A673 (cell line): ENCODE measurements at regions not wholly inside any gene's neighbourhood (a gene's known extent, or its start where the extent isn't known, plus 50 kb on each side); places are given as distances from the start of the nearest gene placed in this dataset.

Source experiments
- EZH2 ChIP-seq: fragments of 200-600 bp; sonication (generic); IDR thresholded peaks from 2 replicates; pipeline ENCODE4 v1.6.1; 2017; ENCODE audit warnings: borderline replicate concordance, low read depth, mild to moderate bottlenecking, mixed read lengths, antibody characterized with exemption, low read length; ENCODE audit not compliant: poor library complexity, severe bottlenecking
- TF ChIP-seq, protein P1 (sequence below): fragments of 300-800, 200-600 bp; sonication (generic); conservative IDR thresholded peaks from 2 replicates; pipeline ENCODE4 v1.5.1; 2017; ENCODE audit warnings: low read depth, mild to moderate bottlenecking, antibody characterized with exemption, low read length, moderate library complexity, mixed read lengths

DNA sequence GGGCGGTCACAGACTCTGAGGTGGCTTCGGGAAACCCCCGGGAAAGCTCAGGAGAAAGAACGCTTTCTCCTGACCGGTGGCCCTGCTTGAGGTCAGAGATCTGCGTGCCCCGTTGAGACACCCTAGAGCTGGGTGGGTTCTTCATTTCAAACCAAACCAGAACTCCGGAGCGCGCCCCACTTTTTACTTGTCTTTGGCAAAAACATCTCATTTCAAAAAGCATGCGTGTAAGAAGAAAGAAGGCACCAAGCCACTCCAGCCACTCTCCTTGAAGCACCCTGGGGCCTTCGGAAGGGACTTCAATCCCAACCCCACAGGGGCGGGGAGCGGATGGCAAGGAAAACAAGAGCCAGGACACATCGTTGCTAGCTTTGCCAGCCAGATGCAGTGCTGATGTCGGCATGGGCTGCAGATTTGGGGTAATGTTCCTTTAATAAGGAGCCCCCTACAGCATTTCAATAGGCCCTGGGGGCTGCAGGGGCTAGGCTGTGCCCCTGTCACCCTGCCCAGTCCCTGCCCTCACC is 171.7 kb downstream of the ERCC6L2 start:
- no peak for TF ChIP-seq EZH2
- TF ChIP-seq, protein P1, sequence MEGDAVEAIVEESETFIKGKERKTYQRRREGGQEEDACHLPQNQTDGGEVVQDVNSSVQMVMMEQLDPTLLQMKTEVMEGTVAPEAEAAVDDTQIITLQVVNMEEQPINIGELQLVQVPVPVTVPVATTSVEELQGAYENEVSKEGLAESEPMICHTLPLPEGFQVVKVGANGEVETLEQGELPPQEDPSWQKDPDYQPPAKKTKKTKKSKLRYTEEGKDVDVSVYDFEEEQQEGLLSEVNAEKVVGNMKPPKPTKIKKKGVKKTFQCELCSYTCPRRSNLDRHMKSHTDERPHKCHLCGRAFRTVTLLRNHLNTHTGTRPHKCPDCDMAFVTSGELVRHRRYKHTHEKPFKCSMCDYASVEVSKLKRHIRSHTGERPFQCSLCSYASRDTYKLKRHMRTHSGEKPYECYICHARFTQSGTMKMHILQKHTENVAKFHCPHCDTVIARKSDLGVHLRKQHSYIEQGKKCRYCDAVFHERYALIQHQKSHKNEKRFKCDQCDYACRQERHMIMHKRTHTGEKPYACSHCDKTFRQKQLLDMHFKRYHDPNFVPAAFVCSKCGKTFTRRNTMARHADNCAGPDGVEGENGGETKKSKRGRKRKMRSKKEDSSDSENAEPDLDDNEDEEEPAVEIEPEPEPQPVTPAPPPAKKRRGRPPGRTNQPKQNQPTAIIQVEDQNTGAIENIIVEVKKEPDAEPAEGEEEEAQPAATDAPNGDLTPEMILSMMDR, result no peak
